ENCODE measurements at regions not wholly inside any gene's neighbourhood (a gene's known extent, or its start where the extent isn't known, plus 50 kb on each side); places are given as distances from the start of the nearest gene placed in this dataset.

GRCh38 chr5:124560370-124560769, 186.1 kb downstream of the ZNF608 start:
- TF ChIP-seq CTCF (IDR thresholded peaks at IDR 0.05) = no peak
- TF ChIP-seq POLR2A (IDR thresholded peaks at IDR 0.05) = no peak

All from right lobe of liver (tissue), 4 donors.